ENCODE measurements at regions not wholly inside any gene's neighbourhood (a gene's known extent, or its start where the extent isn't known, plus 50 kb on each side); places are given as distances from the start of the nearest gene placed in this dataset.

GRCh38 chr13:48923376-48923775 is 52.3 kb upstream of the FNDC3A start:
- TF ChIP-seq, protein P1, sequence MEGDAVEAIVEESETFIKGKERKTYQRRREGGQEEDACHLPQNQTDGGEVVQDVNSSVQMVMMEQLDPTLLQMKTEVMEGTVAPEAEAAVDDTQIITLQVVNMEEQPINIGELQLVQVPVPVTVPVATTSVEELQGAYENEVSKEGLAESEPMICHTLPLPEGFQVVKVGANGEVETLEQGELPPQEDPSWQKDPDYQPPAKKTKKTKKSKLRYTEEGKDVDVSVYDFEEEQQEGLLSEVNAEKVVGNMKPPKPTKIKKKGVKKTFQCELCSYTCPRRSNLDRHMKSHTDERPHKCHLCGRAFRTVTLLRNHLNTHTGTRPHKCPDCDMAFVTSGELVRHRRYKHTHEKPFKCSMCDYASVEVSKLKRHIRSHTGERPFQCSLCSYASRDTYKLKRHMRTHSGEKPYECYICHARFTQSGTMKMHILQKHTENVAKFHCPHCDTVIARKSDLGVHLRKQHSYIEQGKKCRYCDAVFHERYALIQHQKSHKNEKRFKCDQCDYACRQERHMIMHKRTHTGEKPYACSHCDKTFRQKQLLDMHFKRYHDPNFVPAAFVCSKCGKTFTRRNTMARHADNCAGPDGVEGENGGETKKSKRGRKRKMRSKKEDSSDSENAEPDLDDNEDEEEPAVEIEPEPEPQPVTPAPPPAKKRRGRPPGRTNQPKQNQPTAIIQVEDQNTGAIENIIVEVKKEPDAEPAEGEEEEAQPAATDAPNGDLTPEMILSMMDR (IDR thresholded peaks at IDR 0.05): no peak
- TF ChIP-seq ZFX (IDR thresholded peaks at IDR 0.05; ENCODE audit: borderline replicate concordance): no peak

All from 22Rv1 (cell line).